Astrocyte of the spinal cord (primary cell): ENCODE measurements at regions not wholly inside any gene's neighbourhood (a gene's known extent, or its start where the extent isn't known, plus 50 kb on each side); places are given as distances from the start of the nearest gene placed in this dataset.

Experiments
- DNase-seq: peaks from one replicate; pipeline ENCODE4 v3.0.0; 2011; ENCODE audit warnings: low read depth, low spot score
- H3K4me3 ChIP-seq: 2 replicates; pipeline ENCODE4 v1.5.1; 2011; ENCODE audit warnings: low read depth, mild to moderate bottlenecking, low read length, moderate library complexity
- CTCF ChIP-seq: IDR thresholded peaks from 2 replicates; pipeline ENCODE4 v1.5.1; 2012; ENCODE audit warnings: low read depth, mild to moderate bottlenecking, low read length, inconsistent platforms
- in situ Hi-C: cut with HindIII; loops from 2 replicates; pipeline ENCODE4 v1.10.0; 2017; ENCODE audit warnings: low sequenced_read_pairs

GRCh38 chr4:123826896-123827295, 430.3 kb downstream of the SPRY1 start:
- in situ Hi-C loops = no loop called here
- no peak overlapping the region for H3K4me3 ChIP-seq
- no peak for TF ChIP-seq CTCF
- DNase-seq = peak; percentile 68

- in situ Hi-C loops = no loop called here
- no peak for TF ChIP-seq CTCF
Measured at GRCh38 chr4:123827511-123827910, 430.9 kb downstream of the SPRY1 start.

GRCh38 chr4:123830930-123831329, 434.3 kb downstream of the SPRY1 start:
- H3K4me3 ChIP-seq = no peak overlapping the region
- no peak for TF ChIP-seq CTCF
- in situ Hi-C loops = no loop called here
- no peak for DNase-seq

More at GRCh38 chr4:123827511-123827910, 430.9 kb downstream of the SPRY1 start:
- no peak overlapping the region for H3K4me3 ChIP-seq
- no peak for DNase-seq

- peak; percentile 99 for DNase-seq
- no peak for TF ChIP-seq CTCF
- in situ Hi-C loops = no loop called here
- no peak overlapping the region for H3K4me3 ChIP-seq
Measured at GRCh38 chr4:123832173-123833026, 435.8 kb downstream of the SPRY1 start.

GRCh38 chr4:123833171-123833643, 436.6 kb downstream of the SPRY1 start:
- no peak for DNase-seq
- no peak overlapping the region for H3K4me3 ChIP-seq
- no peak for TF ChIP-seq CTCF
- in situ Hi-C loops = no loop called here

- H3K4me3 ChIP-seq = no peak overlapping the region
- no peak for DNase-seq
- in situ Hi-C loops = no loop called here
- TF ChIP-seq CTCF = no peak
Measured at GRCh38 chr4:123835831-123836590, 439.4 kb downstream of the SPRY1 start.
